ENCODE measurements at regions not wholly inside any gene's neighbourhood (a gene's known extent, or its start where the extent isn't known, plus 50 kb on each side); places are given as distances from the start of the nearest gene placed in this dataset.

- TF ChIP-seq, protein P1, sequence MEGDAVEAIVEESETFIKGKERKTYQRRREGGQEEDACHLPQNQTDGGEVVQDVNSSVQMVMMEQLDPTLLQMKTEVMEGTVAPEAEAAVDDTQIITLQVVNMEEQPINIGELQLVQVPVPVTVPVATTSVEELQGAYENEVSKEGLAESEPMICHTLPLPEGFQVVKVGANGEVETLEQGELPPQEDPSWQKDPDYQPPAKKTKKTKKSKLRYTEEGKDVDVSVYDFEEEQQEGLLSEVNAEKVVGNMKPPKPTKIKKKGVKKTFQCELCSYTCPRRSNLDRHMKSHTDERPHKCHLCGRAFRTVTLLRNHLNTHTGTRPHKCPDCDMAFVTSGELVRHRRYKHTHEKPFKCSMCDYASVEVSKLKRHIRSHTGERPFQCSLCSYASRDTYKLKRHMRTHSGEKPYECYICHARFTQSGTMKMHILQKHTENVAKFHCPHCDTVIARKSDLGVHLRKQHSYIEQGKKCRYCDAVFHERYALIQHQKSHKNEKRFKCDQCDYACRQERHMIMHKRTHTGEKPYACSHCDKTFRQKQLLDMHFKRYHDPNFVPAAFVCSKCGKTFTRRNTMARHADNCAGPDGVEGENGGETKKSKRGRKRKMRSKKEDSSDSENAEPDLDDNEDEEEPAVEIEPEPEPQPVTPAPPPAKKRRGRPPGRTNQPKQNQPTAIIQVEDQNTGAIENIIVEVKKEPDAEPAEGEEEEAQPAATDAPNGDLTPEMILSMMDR (IDR thresholded peaks at IDR 0.05; ENCODE audit: poor library complexity, severe bottlenecking) = no peak
- TF ChIP-seq EZH2 (IDR thresholded peaks at IDR 0.05; ENCODE audit: borderline replicate concordance, insufficient read depth, low read length, poor library complexity, severe bottlenecking) (no peak), EP300 (conservative IDR thresholded peaks at IDR 0.05; ENCODE audit: poor library complexity, severe bottlenecking) (no peak), TAF1 (IDR thresholded peaks at IDR 0.05; ENCODE audit: low read depth) (no peak), RAD21 (conservative IDR thresholded peaks at IDR 0.05) (no peak), SMC3 (conservative IDR thresholded peaks at IDR 0.05; ENCODE audit: poor library complexity) (no peak), MXI1 (conservative IDR thresholded peaks at IDR 0.05; ENCODE audit: poor library complexity, severe bottlenecking) (no peak)
- TF ChIP-seq, protein P2, sequence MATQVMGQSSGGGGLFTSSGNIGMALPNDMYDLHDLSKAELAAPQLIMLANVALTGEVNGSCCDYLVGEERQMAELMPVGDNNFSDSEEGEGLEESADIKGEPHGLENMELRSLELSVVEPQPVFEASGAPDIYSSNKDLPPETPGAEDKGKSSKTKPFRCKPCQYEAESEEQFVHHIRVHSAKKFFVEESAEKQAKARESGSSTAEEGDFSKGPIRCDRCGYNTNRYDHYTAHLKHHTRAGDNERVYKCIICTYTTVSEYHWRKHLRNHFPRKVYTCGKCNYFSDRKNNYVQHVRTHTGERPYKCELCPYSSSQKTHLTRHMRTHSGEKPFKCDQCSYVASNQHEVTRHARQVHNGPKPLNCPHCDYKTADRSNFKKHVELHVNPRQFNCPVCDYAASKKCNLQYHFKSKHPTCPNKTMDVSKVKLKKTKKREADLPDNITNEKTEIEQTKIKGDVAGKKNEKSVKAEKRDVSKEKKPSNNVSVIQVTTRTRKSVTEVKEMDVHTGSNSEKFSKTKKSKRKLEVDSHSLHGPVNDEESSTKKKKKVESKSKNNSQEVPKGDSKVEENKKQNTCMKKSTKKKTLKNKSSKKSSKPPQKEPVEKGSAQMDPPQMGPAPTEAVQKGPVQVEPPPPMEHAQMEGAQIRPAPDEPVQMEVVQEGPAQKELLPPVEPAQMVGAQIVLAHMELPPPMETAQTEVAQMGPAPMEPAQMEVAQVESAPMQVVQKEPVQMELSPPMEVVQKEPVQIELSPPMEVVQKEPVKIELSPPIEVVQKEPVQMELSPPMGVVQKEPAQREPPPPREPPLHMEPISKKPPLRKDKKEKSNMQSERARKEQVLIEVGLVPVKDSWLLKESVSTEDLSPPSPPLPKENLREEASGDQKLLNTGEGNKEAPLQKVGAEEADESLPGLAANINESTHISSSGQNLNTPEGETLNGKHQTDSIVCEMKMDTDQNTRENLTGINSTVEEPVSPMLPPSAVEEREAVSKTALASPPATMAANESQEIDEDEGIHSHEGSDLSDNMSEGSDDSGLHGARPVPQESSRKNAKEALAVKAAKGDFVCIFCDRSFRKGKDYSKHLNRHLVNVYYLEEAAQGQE (IDR thresholded peaks at IDR 0.05; ENCODE audit: borderline replicate concordance) = no peak
These were observed 455.6 kb upstream of the ZP4 start for GRCh38 chr1:238346340-238346739.

All from neural cell (in vitro differentiated cells).